ENCODE measurements at regions not wholly inside any gene's neighbourhood (a gene's known extent, or its start where the extent isn't known, plus 50 kb on each side); places are given as distances from the start of the nearest gene placed in this dataset.

DNA sequence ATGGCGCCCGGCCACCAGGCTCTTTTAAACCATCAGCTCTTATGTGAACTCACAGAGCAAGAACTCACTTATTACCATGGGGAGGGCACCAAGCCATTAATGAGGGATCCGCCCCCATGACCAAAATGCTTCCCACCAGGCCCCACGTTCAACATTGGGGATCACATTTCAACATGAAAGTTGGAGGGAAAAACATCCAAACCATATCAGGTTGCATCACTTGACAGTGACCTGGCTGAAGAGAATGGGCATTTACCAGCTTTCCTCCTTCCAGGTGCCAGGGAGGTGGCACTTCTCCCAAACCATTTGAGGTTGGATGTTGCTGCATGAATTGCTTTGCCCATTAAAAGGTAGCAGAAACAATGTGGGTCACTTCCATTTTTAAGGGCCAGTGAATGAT is 115.6 kb upstream of the TNS3 start:
- no peak for TF ChIP-seq RAD21 (IDR thresholded peaks at IDR 0.05; ENCODE audit: low read length)
- no peak for TF ChIP-seq POLR2A (IDR thresholded peaks at IDR 0.05; ENCODE audit: low read depth, low read length)
